Kasumi-1 (cell line): ENCODE measurements at regions not wholly inside any gene's neighbourhood (a gene's known extent, or its start where the extent isn't known, plus 50 kb on each side); places are given as distances from the start of the nearest gene placed in this dataset.
"Not testable (repeated sequence)": the region's sequence is repeated elsewhere in the genome, so short reads cannot be mapped to it uniquely, and the experiment has no call there.

ENCODE experiments used
- DNase-seq, 2 experiments: peaks; one replicate each; lab custom pipeline; 2025; lab: John Stamatoyannopoulos, UW

DNA sequence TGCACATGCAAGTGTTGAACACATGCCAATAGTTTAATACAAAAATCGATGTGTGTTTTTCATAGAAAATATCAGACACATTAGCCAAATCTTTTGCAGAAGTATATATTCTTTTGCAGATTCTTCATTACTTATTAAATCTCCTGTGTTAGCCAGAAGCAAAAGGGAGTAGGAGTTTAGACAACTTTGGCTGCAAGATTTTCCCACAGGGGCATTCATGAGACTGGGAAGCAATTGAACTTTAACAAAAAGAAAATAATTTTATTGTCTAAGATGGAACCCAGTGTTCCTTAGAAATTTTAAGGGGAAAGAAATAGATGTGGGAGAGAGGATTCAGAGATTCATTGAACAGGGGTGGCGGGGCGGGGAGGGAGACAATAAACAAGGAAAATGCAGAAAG lies 1336.0 kb downstream of the GATA3 start:
- no peak for DNase-seq

DNA sequence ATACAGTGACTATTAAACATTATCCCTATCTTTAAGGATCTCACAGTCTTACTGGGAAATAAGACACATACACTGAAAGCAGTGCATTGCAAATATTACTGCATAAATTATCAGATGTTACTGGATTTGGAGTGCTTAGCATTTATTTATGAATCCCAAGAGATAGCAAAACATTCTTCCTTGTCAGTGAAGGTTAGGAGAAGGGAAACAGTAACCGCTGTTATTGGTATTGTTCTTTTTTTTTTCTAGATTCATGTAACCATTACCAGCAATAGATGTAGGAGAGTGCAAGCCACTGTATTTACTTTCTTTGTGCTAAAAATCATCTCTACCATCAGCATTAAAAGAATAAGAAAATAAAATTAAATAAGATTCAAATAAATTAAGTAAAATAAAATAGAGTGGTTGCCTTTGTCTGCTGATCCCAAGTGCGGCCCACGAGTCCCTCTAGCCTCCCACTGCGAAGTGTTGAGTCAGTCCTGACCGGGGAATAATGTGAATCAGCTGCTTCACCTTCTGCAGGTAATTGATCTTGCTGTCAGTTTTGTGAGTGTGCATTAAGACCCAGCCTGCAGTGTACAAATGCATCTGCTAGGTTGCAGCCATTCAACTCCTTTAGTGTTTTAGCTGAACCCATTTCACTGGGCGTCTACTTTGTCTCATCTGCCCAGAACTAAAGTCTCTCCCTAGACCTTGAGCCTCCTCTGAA lies 1344.9 kb downstream of the GATA3 start:
- no peak for DNase-seq

DNA sequence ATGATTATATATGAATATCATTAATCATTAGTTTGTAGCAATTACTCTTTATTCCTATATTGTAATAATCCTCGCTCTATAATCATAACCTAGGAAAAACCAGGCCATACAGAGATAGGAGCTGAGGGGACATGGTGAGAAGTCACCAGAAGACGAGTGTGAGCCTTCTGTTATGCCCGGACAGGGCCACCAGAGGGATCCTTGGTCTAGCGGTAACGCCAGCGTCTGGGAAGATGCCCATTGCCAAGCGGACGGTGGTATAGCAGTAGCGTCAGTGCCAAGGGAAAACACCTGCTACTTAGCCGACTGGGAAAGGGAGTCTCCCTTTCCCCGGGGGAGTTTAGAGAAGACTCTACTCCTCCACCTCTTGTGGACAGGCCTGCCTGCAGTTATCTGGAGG lies 1347.6 kb downstream of the GATA3 start:
- not testable (repeated sequence) for DNase-seq

DNA sequence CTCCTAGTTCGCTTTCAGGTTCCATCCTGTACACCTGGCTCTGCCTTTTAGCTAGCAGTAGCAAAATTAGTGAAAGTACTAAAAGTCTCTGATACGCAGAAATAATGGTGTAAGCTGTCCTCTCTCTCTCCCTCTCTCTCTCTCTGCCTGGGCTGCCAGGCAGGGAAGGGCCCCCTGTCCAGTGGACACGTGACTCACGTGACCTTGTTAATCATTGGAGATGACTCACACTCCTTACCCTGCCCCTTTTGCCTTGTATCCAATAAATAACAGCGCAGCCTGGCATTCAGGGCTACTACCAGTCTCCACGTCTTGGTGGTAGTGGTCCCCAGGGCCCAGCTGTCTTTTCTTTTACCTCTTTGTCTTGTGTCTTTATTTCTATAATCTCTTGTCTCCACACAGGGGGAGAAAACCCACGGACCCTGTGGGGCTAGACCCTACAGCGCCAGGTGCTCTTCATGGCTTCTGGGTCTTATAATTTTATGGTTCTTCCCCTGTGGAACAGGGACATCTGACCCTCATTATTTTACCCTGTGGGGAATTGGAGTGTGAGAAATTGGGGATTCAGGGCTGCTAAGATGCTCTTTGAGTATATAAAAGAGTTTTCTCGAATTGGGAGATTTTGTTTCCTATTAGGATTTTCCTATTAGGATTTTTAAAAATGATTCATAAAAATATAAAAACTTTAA lies 1348.2 kb downstream of the GATA3 start:
- not testable (repeated sequence) for DNase-seq

DNA sequence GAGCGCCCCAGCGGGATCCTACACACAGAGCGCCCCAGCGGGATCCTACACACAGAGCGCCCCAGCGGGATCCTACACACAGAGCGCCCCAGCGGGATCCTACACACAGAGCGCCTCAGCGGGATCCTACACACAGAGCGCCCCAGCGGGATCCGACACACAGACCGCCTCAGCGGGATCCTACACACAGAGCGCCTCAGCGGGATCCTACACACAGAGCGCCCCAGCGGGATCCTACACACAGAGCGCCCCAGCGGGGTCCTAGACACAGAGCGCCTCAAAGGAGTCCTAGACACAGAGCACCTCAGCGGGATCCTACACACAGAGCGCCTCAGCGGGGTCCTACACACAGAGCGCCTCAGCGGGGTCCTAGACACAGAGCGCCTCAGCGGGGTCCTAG lies 1352.7 kb downstream of the GATA3 start:
- DNase-seq: not testable (repeated sequence)

DNA sequence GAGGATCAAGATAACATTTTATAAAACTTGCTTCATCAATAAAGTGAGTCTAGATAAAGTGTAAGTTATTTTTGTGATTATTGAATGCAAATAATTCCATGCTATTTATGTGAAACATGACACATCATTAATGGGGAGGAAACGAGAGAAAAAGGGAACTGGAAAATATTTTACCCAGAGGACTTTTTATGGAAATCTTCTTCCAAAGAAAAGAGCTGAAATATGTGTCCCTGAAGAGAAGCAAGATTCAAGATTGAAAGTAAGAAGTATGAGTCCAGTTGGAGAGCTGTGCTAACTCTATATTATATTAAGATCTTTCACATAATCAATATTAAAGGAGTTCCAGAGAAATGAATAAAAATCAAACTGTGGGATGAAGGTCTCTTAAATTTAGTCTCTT lies 1361.8 kb downstream of the GATA3 start:
- no peak for DNase-seq

DNA sequence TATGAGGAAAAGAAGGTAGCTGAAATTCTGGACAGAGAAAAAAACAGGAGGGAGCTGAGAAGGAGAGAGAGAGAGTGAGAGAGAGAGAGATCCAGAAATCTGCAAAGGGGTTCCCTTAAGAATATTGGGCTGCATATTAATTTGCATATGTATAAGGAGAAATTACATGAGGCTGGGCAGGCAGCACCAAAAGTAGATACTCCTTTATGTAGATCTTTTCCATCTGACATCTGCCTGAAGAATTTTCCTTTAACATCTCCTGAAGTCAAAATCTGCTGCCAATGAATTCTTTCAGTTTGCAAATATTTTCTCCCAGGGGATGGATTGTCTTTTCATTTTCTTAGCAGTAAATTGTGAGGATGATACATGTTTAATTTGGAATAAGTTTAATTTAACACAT lies 1365.3 kb downstream of the GATA3 start:
- no peak for DNase-seq

DNA sequence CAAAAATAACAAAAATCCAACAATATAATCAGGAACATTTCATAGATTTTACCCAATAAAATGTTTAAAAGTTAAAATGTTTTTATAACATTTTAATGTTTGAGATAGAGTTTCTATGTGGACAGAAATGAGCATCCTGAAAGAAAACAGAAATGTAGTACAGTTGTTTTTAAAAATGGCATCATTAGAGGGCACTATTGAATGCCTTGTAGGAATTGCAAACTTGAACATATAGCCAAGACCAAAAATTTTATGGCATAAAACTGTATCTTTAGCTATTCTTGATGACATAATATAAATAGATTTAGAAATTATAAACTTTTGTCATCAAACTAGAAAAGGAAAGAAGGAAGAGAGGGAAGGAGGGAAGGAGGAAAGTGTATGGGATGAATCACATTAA lies 1372.7 kb downstream of the GATA3 start:
- DNase-seq: no peak

DNA sequence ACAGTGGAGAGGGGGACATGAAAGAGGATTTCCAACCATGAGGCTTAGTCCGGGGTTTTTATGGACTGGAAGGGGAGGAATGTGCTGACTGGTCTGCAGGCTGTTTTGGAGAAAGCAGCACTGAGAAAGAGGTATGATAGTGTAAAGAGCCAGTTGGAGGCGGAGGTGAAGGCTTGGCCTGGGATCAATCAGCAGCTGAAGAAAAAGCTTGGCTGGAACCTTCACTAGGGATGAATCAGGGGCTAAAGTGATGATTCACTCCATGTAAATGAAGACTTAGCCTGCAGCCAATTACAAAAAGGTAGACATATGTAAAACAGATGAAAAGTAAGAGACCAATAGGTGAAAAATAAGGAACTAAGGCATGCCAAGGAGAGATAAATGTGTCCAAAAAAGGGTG lies 1382.6 kb downstream of the GATA3 start:
- DNase-seq: no peak

DNA sequence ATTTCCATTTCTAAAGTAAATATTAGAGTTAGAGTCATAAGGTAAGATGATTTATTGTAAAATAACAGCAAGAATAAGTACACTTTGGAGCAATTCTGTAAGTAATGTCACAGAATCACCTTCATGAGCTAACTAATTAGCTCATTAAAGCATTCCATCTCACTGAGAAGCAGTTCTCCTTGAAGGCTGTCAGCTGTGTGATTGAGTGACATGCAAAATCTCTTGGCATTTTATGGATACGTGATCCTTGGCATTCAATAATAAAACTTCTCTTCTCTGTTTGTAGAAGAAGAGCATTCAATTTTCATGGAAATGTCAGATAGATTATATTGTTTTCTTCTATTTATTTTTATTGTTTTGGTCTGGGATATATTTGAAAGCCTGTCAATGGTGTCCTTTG lies 1389.3 kb downstream of the GATA3 start:
- no peak for DNase-seq

DNA sequence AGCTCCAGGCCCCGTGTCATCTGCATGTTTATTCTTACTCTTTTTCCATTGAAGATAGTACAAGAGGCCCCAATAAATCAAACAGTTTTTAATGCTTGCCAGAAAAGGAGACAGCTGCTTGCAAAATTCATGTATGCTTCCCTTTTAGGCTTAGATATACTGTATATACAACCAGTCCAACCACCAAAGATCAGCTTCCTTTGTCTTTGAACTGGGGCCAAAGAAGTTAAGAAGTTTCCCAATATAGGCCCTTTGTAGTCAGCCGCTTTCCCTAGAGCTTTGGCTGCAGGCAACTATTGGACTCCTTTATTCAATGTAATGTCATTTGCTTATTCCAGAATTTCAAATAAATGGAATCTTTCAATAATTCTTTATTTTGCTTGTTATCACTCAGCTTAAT lies 1395.0 kb downstream of the GATA3 start:
- no peak for DNase-seq

DNA sequence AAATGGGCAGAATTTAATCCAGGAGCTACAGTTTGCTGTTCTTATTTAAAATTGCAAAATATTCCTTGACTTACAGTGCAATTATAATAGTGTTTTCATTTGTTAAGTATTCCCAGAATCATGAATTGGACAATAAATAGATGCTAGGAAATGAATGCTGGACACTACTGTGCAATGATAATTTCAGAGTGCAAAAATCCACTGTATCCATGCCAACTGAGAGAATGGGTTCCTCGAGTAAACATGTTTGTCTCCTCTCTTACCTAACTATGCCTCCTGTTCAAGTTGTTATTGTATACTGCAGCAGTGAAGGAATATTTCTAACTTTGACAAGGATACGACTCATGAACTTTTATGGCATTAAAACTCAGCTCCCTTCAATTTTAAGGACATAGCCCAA lies 1396.3 kb downstream of the GATA3 start:
- DNase-seq: no peak

DNA sequence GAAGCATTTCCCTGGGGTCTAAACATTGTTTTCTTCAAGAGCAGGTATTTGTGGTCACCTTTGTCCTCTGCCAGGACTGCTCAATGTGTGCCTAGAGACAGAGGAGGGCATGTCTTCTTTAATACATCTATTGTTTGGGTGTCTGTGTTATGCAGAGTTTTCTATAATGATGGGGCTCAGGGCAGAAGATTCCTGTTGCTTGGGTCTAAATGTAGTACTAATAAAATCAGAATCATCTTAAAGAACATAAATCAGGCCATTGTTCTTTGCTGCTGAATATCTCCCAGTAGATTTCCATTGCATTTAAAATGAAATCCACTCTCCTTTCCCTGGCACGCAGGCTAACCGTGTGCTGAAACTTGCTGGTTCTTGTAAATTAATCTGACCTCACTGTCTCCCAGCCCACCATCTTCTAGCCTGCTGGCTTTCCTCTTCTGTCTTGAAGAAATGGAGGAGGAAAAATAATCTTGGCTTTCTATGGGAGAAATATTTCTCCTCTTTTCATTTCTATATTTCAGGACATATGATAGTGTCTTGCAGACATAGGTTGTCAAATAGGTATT lies 1396.8 kb downstream of the GATA3 start:
- DNase-seq: no peak

DNA sequence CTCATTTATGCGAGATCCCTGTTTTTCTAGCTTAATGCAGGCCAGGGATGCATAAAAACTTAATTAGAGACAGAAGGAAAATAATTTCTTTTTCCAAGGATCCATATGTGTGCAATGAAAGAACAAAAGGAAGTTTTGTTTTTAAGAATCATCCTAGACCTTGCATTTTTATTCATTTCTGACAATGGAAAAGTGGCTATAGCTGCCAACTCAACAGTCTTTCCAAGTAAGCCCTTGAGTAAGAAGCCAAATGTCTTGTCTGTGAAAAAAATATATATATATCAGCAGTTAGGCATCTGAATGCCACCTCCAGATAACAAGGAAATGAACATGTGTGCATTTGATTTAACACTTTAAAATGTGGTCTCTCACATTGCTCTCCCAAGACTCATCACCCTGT lies 1397.6 kb downstream of the GATA3 start:
- DNase-seq: no peak

DNA sequence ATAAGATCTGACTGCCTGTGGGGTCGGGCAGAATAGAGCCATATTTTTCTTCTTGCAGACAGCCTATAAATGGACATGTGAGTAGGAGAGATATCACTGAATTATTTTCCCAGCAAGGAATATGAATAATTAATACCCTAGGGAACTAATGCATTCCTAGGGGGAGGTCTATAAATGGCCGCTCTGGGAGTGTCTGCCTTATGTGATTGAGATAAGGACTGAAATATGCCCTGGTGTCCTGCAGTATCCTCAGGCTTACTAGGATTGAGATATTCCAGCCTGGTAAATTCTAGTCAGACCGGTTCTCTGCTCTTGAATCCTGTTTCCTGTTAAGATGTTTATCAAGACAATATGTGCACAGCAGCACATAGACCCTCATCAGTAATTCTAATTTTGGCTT lies 1399.4 kb downstream of the GATA3 start:
- DNase-seq: not testable (repeated sequence)

DNA sequence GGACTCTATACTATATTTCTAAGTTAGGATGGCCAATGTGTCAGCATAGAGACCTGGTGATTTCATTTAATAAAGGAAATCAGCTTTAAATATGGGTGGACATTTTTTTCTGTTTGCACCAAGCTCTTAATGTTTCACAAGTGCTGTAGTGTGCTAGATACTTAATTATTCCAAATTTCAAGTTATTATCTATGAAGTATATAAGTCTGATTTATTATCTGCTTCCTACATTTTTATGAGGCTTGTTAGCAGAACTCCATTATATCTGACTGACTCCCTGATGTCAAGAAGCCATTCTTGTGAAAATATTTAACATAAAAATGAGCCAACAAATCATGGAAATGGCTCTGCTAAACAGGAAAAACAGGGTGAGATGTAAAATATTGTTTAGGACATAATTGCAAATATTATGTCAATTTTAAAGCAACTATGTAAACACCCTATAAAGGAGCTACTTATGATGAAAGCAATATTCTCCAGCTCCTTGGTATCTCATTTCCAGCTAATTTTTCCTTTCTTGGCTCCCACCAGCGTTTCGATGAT lies 1415.2 kb downstream of the GATA3 start:
- DNase-seq: no peak

DNA sequence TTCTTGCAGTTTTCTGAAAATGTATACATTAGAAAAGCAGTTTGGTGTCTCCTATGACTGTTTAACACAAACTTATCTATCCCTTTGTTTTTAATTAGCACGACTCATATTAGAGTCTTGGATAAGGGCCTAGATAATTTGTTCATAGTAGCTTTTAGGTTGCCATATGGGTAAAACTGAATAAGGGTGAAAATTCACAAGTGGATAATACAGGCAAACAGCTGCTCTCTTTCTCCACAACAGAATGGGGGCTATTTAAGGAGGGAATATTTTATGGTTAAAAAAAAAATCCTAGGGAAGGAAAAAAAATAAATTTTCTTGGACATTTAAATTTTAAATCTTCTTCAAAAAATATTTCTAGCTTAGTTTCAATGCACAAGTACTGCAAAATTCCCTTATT lies 1416.1 kb downstream of the GATA3 start:
- no peak for DNase-seq

DNA sequence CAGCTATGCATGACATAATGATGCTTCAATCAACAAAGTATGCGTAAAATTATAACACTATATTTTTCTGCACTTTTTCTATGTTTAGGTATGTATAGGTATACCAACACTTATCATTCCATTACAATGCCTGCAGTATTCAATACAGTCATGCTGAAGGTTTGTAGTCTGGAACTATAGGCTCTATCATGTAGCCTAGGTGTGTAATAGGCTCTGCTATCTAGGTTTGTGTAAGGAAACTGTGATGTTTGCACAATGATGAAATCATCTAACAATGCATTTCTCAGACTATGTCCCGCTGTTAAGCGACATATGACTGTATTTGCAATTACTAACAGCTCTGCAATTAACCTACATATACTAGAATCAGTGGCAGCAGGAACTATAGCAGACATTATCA lies 1447.5 kb downstream of the GATA3 start:
- DNase-seq: no peak

DNA sequence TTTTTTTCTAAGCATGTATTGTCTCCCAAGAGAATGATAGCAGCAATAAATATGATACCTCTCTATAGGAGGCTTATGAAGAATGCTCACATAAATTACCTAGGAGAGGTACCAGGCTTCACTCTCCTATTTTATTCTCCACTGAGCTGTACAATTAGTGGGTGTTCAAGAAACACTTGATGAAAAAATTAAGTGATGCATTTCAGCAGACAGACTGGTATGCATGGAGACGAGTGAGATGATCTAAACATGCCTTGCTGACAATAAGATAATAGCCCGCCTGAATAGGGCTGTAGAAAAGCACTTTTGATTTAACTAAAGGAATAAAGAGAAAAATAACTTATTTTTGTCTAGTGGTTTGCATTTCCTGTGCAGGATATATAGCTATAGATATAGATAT lies 1449.7 kb downstream of the GATA3 start:
- no peak for DNase-seq

DNA sequence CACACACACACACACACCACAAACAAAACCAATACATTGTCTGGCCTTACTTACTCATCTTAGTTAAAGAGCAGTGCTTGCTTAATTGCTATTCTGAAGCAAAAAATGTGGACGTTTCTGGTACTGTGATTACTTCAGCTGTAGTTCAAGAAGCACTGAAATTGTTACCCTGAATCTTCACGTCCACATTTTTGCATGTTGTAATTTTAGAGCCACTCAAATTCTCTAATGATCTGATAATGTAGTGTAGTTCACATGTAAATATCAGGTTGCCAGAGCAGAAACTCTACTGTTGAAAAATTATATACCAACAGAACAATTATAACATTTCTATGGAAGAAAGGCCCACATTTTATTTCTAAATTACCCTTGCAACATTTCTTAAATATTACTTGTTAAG lies 1451.1 kb downstream of the GATA3 start:
- DNase-seq: no peak

DNA sequence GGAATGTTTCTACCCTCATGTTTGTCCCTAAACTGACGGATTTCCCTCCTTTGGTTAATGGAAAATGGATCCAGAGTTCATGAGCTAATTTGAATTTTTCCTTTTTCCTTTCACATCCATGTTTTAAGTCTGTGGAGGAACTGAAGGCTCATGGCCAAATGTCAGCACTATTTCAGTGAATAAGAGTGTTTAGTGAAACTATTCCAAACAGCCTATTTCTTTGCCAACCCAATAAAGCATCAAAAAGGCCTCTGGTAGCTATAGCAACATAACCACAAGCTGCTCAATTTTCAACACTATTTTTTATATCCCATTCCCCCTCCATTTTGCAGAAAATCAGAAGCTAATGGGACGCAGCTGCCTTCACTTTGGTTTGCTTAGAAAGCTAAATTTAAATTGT lies 1454.1 kb downstream of the GATA3 start:
- no peak for DNase-seq

DNA sequence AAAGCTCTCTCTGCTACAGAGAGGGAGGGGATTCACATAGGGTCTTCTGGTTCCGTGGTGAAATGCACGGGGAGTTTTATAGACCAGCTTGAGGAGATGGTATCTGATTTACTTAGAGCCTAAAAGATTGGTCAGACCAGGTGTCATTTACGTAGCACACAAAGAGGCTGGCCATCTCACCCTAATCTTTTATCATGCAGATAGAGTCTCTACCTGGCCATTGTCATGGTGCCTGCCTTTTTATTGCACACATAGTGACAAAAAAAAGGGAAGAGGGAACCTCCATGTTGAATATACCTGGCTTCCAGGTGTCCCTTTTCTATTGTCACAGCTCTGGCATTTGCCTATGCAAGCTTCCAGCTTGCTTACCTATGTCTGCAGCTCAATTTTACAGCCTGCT lies 1456.1 kb downstream of the GATA3 start:
- DNase-seq: no peak

DNA sequence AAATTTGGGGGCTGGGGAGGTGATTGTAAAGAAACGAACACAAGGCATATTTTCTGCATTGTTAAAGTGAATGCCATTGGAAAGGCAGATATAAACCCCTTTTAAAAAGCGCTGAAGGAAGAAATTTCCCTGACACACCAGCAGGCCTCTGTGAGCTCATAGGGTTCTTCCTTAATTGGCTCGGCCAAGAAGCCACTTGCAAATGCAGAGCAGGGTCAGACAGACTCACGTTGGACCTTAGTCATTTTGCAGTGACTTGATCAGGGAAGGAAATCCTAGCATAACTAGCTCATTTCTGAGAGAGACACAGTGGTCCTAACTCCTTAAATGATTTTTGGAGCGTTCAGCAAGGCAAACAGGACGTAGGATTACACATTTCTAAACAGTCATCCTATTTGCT lies 1461.4 kb downstream of the GATA3 start:
- DNase-seq: no peak
